SU-DHL-6 (cell line): ENCODE measurements at regions not wholly inside any gene's neighbourhood (a gene's known extent, or its start where the extent isn't known, plus 50 kb on each side); places are given as distances from the start of the nearest gene placed in this dataset.
"Not testable (repeated sequence)": the region's sequence is repeated elsewhere in the genome, so short reads cannot be mapped to it uniquely, and the experiment has no call there.

Source experiments
- H2AFZ ChIP-seq: fragments of 200-600 bp; sonication (generic); 2 replicates; pipeline ENCODE4 v1.6.1; 2014; ENCODE audit warnings: low read depth, mild to moderate bottlenecking, moderate library complexity, mixed read lengths, antibody characterized with exemption, low read length; ENCODE audit not compliant: severe bottlenecking
- H3F3A ChIP-seq: fragments of 200-600 bp; shearing (Covaris generic); 2 replicates; pipeline ENCODE4 v1.6.0; 2016; ENCODE audit warnings: antibody characterized with exemption, mild to moderate bottlenecking; ENCODE audit not compliant: insufficient read depth
- H3K27ac ChIP-seq: fragments of 200-600 bp; sonication (generic); 2 replicates; pipeline ENCODE4 v1.5.1; 2016; ENCODE audit warnings: low read depth, mild to moderate bottlenecking, low read length, moderate library complexity, mixed read lengths
- H3K27me3 ChIP-seq: fragments of 200-600 bp; sonication (generic), shearing (Covaris generic); 2 replicates; pipeline ENCODE4 v1.6.0; 2014; ENCODE audit warnings: mild to moderate bottlenecking, low read length
- H3K36me3 ChIP-seq: fragments of 200-600 bp; sonication (generic); 2 replicates; pipeline ENCODE4 v1.6.1; 2014; ENCODE audit warnings: mild to moderate bottlenecking, low read length, mixed read lengths
- H3K4me2 ChIP-seq: fragments of 300-600, 200-600 bp; shearing (Covaris generic), sonication (generic); 2 replicates; pipeline ENCODE4 v1.6.0; 2014; ENCODE audit warnings: low read length, low read depth, mild to moderate bottlenecking; ENCODE audit not compliant: poor library complexity, severe bottlenecking
- H3K4me3 ChIP-seq: fragments of 200-600 bp; sonication (generic); 2 replicates; pipeline ENCODE4 v1.5.1; 2014; ENCODE audit warnings: antibody characterized with exemption, low read length, mild to moderate bottlenecking, mixed read lengths; ENCODE audit not compliant: insufficient read depth, poor library complexity, severe bottlenecking
- H3K79me2 ChIP-seq: fragments of 200-600 bp; sonication (generic); 2 replicates; pipeline ENCODE4 v1.6.1; 2014; ENCODE audit warnings: mild to moderate bottlenecking, low read length, moderate library complexity; ENCODE audit not compliant: insufficient read depth
- H3K9ac ChIP-seq: fragments of 200-600 bp; sonication (generic); 2 replicates; pipeline ENCODE4 v1.7.0; 2014; ENCODE audit warnings: mild to moderate bottlenecking, low read length
- H3K9me2 ChIP-seq: fragments of 200-600 bp; sonication (generic); replicated peaks from 2 replicates; pipeline ENCODE4 v1.6.1; 2014; ENCODE audit warnings: low read length; ENCODE audit not compliant: insufficient read depth
- H3K9me3 ChIP-seq: fragments of 200-600 bp; sonication (generic); 2 replicates; pipeline ENCODE4 v1.6.1; 2014; ENCODE audit warnings: low read length, mixed read lengths; ENCODE audit not compliant: insufficient read depth
- H4K20me1 ChIP-seq: fragments of 200-600 bp; sonication (generic); 2 replicates; pipeline ENCODE4 v1.6.1; 2014; ENCODE audit warnings: low read depth, mild to moderate bottlenecking, antibody characterized with exemption, low read length, moderate library complexity, mixed read lengths
- CTCF ChIP-seq: fragments of 200-600 bp; sonication (generic); IDR thresholded peaks from one replicate; pipeline ENCODE4 v1.5.1; 2017; ENCODE audit warnings: antibody characterized with exemption, mild to moderate bottlenecking, low read length, moderate library complexity; ENCODE audit not compliant: insufficient read depth, poor library complexity, severe bottlenecking
- EZH2phosphoT487 ChIP-seq: fragments of 200-600 bp; sonication (generic), shearing (Covaris generic); conservative IDR thresholded peaks from 2 replicates; pipeline ENCODE4 v1.6.1; 2018; ENCODE audit warnings: mild to moderate bottlenecking, antibody characterized with exemption, low read length, moderate library complexity, mixed read lengths

GRCh38 chr5:102590467-102590866 is 91.7 kb upstream of the SLCO6A1 start:
- H2AFZ ChIP-seq, result no peak overlapping the region
- no peaks in the 10 kb centered on the region; the same call in 1 of the 2 replicates for H3K27me3 ChIP-seq
- H3K27ac ChIP-seq, result no peak overlapping the region
- H3F3A ChIP-seq, result no peaks in the 10 kb centered on the region
- no peaks in the 10 kb centered on the region for H4K20me1 ChIP-seq
- no peaks in the 10 kb centered on the region for H3K79me2 ChIP-seq
- TF ChIP-seq CTCF, result no peak
- TF ChIP-seq EZH2phosphoT487, result no peak
- H3K4me3 ChIP-seq, result no peak overlapping the region
- H3K36me3 ChIP-seq, result no peaks in the 10 kb centered on the region
- H3K9ac ChIP-seq, result no peak overlapping the region
- H3K9me3 ChIP-seq, result no peaks in the 10 kb centered on the region
- no peaks in the 10 kb centered on the region for H3K9me2 ChIP-seq
- H3K4me2 ChIP-seq, result no peak overlapping the region

GRCh38 chr5:102591650-102592049 is 92.8 kb upstream of the SLCO6A1 start:
- no peak overlapping the region for H3K9ac ChIP-seq
- no peaks in the 10 kb centered on the region for H3K9me2 ChIP-seq
- no peaks in the 10 kb centered on the region for H3K36me3 ChIP-seq
- H3K4me2 ChIP-seq, result no peak overlapping the region
- H3F3A ChIP-seq, result no peaks in the 10 kb centered on the region
- no peak overlapping the region for H2AFZ ChIP-seq
- no peaks in the 10 kb centered on the region for H3K9me3 ChIP-seq
- H3K27me3 ChIP-seq, result no peaks in the 10 kb centered on the region; the same call in 1 of the 2 replicates
- H3K4me3 ChIP-seq, result no peak overlapping the region
- no peak for TF ChIP-seq EZH2phosphoT487
- TF ChIP-seq CTCF, result no peak
- H4K20me1 ChIP-seq, result no peaks in the 10 kb centered on the region
- no peak overlapping the region for H3K27ac ChIP-seq
- no peaks in the 10 kb centered on the region for H3K79me2 ChIP-seq

- not testable (repeated sequence) for H3K4me3 ChIP-seq, H3K4me2 ChIP-seq, H4K20me1 ChIP-seq, H3K27ac ChIP-seq, H3K9ac ChIP-seq, H3K27me3 ChIP-seq, H3K79me2 ChIP-seq, H3K36me3 ChIP-seq, H2AFZ ChIP-seq, H3F3A ChIP-seq, H3K9me3 ChIP-seq, H3K9me2 ChIP-seq
Measured at GRCh38 chr5:102592586-102592985, 93.8 kb upstream of the SLCO6A1 start.

GRCh38 chr5:102594192-102594591 is 95.4 kb upstream of the SLCO6A1 start:
- H3K9ac ChIP-seq, result no peak overlapping the region

More at GRCh38 chr5:102594192-102594591, 95.4 kb upstream of the SLCO6A1 start:
- Histone ChIP-seq H3K36me3 (no peaks in the 10 kb centered on the region), H3K4me2 (no peak overlapping the region), H3K9me2 (no peaks in the 10 kb centered on the region), H3K79me2 (no peaks in the 10 kb centered on the region), H3K9me3 (no peaks in the 10 kb centered on the region), H4K20me1 (no peaks in the 10 kb centered on the region), H3K27ac (no peak overlapping the region), H3K27me3 (no peaks in the 10 kb centered on the region), H3K4me3 (no peak overlapping the region), H3F3A (no peaks in the 10 kb centered on the region), H2AFZ (no peak overlapping the region)
- no peak for TF ChIP-seq EZH2phosphoT487
- TF ChIP-seq CTCF, result no peak
